ENCODE measurements at regions not wholly inside any gene's neighbourhood (a gene's known extent, or its start where the extent isn't known, plus 50 kb on each side); places are given as distances from the start of the nearest gene placed in this dataset.

DNA sequence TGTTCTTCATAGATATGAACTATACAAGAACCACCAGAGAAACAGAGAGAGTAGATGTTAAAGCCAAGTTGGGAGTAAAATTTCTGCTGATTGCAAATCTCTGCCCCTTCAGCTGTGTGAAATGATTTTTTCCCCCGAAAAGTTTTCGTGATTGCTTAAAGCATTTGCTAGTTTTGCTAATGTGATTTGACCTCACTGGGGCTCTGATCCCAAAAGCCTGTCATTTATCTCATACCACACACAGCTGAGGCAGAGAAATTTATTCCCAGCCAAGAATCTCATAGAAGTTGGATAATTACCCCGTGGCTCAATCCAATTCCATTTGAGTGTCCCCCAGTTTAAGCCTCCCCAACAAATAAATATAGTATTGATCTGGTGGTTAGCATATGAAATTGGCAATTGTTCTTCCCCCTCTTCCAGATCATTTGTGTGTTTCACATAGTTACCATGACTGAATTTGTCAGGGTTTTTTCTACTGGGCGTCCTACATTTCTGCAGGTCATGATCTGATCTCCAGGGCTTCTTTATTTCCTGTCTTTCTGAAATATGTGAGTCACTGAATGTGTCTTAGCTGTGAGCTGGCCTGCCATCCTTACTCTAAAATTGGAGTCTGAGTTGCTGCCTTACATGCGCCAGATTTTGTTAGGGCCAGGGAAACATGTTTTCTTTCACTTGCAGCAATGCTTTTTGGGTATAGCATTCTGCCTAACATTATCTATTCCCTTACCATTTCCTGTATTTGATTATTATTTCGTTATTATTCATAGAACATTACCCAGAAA lies 167.5 kb upstream of the FRMPD4 start:
- TF ChIP-seq POLR2A (IDR thresholded peaks at IDR 0.05; ENCODE audit: low read length), result no peak
- no peak for TF ChIP-seq GATA1 (IDR thresholded peaks at IDR 0.05; ENCODE audit: low read depth, low read length)
- no peak for DNase-seq

DNA sequence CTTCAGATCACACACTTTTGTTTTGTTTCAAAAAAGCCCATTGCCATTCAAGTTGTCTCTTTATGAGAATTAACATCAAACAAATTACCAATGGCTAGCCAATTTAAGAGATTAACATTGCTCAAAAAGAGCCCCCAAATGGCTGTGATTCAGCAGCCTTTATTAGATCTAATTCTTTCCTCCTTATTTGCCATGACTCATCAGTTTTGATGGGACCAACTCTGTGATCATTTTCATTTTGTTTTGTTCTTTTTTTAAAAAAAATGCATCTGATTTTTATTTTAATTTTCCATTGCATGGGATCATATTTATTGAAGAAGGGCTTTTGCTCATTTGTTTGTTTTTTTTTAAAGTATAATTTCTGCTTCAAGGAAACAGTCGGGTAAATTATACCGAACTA lies 161.6 kb upstream of the FRMPD4 start:
- DNase-seq, result no peak
- no peak for TF ChIP-seq POLR2A (IDR thresholded peaks at IDR 0.05; ENCODE audit: low read length)
- TF ChIP-seq GATA1 (IDR thresholded peaks at IDR 0.05; ENCODE audit: low read depth, low read length), result no peak

DNA sequence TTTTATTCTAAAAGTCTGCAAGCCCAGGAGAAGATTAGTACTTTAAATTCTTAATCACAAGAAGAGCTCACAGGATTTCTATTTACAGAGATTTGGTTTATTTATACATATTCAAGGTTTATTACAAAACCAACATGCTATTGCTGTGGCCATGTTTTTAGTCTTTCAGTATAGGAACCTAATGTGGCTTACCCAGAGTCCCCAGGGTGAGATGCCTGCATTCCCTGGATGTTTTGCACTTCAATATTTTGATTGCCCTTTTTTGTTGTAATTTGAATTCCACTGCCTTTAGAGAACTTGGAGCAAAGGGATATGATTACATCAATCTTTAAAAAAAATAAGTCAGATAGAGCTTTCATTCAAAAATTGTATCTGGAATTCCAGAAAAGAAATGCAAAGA lies 146.0 kb upstream of the FRMPD4 start:
- TF ChIP-seq GATA1 (IDR thresholded peaks at IDR 0.05; ENCODE audit: low read depth, low read length) (no peak), POLR2A (IDR thresholded peaks at IDR 0.05; ENCODE audit: low read length) (no peak)
- no peak for DNase-seq

DNA sequence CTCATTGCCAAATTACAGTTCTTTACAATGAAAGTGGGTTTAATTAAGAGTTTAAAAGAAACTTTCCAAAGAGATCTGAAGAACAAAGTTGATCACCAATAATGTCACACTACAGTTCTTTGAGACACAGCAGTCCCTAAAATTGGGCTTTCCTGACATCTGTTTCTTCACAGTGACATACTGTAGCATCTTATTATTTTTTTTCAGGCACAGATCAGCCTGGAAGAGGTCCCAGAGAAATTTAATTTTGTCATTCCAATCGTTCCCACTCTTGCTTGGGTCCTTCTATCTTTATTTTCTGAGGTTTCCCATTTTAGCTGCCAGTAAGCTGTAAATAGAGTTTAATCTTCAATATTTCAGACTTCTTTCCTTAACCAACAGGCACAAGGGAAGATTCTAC lies 143.1 kb upstream of the FRMPD4 start:
- no peak for DNase-seq
- TF ChIP-seq GATA1 (IDR thresholded peaks at IDR 0.05; ENCODE audit: low read depth, low read length) (no peak), POLR2A (IDR thresholded peaks at IDR 0.05; ENCODE audit: low read length) (no peak)

DNA sequence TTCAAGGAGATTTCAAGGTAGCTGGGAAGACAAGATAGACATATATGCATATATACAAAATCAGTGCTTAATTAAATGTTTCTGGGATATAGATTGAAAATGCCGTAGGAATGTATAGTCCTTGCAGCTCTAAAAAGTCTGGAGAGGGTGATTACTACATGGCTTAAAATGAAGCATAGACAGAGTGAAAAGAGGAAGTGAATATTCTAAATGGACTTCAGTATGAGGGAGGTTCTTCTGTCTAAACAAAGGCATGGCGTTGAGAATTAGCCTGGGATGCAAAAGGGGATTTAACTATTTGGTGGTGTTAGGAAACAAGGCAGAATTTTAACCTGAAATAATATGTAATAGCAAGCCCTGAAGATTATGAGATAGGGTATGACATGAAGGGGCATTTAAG lies 141.5 kb upstream of the FRMPD4 start:
- TF ChIP-seq GATA1 (IDR thresholded peaks at IDR 0.05; ENCODE audit: low read depth, low read length) (no peak), POLR2A (IDR thresholded peaks at IDR 0.05; ENCODE audit: low read length) (no peak)
- DNase-seq, result no peak

DNA sequence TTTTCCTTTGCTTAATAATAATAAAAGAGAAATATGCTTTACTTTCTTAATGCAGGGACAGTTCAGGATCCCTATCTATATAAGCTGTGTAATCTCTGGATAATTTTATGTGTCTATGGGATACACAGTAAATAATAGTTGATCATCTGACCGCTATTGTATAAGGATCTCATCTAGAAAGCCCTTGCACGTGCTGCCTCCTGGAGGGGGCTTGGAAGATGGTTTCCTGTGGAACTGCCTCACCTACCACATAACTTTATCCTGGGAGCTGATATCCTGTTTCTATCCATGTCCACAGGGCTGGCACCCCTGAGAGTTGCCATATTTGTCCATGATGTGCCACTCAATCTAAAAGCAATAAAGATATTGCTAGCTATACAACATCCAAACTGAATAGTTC lies 139.3 kb upstream of the FRMPD4 start:
- DNase-seq, result no peak
- TF ChIP-seq POLR2A (IDR thresholded peaks at IDR 0.05; ENCODE audit: low read length) (no peak), GATA1 (IDR thresholded peaks at IDR 0.05; ENCODE audit: low read depth, low read length) (no peak)

DNA sequence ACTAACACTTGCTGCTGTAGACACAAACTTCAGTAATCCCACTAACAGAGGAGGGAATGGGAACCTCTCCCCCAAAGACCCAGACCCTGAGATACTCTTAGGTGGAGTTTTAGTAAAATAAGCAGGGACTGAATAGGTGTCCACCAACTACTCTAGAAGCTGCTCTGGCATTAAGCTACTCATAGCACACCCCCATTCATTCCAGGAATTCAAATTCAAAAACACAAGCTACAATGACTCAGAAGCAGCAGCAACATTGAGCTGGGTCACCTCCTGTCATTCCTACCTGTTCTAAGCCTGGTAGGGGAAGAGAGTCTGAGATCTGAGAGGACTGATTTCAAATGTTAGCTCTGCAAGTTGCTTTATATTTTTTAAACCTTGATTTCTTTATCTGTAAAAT lies 135.4 kb upstream of the FRMPD4 start:
- TF ChIP-seq GATA1 (IDR thresholded peaks at IDR 0.05; ENCODE audit: low read depth, low read length), result no peak
- TF ChIP-seq POLR2A (IDR thresholded peaks at IDR 0.05; ENCODE audit: low read length), result no peak
- no peak for DNase-seq

DNA sequence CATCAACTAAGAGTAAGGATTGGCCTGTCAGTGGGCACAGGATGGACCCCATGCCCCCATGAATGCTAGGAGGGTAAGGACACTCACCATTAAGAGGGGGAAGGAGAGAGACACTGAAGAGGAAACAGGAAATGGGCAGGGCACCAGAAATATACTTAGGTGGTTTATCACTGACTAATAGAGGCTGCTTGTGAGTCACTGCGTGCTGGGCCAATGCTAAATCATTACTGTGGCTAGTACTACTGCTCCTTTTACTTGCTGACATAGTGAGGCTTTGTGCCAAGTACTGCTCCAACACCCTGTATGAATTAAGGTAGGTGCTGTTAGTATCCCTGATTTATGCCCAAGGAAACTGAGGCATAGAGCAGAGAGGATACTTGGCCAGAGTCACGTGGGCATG lies 130.4 kb upstream of the FRMPD4 start:
- no peak for DNase-seq
- TF ChIP-seq POLR2A (IDR thresholded peaks at IDR 0.05; ENCODE audit: low read length) (no peak), GATA1 (IDR thresholded peaks at IDR 0.05; ENCODE audit: low read depth, low read length) (no peak)

DNA sequence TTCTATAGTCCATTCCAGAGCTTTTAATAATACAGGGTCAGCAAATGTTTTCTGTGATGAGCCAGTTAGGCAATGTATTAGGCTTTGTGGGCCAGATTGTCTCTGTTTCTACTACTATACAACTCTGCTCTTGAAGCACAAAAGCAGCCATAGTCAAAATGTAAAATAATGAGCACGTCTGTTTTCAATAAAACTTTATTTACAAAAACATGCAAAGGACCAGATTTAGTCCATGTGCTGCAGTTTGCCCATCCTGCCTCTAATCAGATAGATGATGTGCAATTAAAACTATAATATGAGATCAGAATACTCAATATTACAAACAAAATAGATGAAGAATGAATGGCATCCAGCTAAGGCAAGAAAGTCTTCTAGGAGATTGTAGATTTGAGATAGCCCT lies 127.8 kb upstream of the FRMPD4 start:
- no peak for TF ChIP-seq POLR2A (IDR thresholded peaks at IDR 0.05; ENCODE audit: low read length)
- TF ChIP-seq GATA1 (IDR thresholded peaks at IDR 0.05; ENCODE audit: low read depth, low read length), result no peak
- no peak for DNase-seq

DNA sequence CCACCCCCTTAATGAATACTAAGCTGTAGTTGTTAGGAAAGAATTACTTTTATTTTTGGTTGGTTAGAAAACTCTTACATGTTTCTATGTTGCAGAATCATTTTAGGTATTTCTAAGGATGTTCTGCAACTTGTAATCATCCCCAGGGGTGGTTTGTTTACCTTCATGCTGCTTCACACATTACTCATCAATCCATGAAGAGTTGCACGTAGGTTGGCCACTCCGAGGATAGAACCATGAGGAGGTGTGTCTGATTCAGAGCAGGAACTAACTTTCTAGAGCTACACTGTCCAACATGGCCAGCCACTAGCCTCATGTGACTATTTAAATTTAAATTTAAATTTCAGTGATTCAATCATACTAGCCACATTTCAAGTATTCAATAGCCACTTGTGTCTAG lies 127.2 kb upstream of the FRMPD4 start:
- TF ChIP-seq POLR2A (IDR thresholded peaks at IDR 0.05; ENCODE audit: low read length) (no peak), GATA1 (IDR thresholded peaks at IDR 0.05; ENCODE audit: low read depth, low read length) (no peak)
- no peak for DNase-seq

DNA sequence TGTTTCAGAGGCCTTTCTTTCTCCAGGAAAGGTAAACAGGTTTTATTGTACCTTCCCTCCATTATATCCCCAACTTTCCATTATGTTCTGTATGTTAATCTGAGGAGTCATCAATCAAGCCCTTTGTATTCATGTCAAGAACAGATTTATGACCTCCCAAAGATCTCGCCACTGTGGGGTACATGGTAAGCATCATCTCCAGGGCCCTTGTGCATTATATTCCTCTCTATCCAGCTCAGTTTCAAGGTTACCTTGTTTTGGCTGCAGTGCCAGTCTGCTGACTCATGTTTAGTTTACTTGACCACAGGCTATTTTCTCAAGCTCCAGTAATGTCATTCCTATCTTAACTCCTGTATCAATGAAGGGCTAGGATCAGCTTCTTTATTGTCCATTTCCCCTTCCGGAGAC lies 125.1 kb upstream of the FRMPD4 start:
- TF ChIP-seq POLR2A (IDR thresholded peaks at IDR 0.05; ENCODE audit: low read length) (no peak), GATA1 (IDR thresholded peaks at IDR 0.05; ENCODE audit: low read depth, low read length) (no peak)
- DNase-seq, result no peak

DNA sequence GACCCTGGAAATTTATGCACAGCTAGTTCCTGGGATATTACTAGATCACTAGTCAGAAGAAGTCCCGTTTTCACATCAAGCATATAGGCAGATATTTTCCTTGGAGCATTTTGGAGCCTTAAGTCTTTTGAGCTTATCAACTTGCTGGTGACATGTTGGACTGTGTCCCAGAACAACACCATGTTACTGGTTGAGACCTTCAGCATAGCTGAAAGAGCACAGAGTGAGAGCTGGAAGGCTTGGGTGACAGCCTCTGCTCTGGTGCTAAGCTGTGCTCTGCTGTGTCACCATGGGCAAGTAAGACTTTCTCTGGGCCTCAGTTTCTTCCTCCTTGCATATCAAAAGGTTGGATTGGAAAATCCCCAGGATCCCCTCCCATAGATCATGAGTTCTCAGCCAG lies 116.6 kb upstream of the FRMPD4 start:
- no peak for TF ChIP-seq GATA1 (IDR thresholded peaks at IDR 0.05; ENCODE audit: low read depth, low read length)
- no peak for TF ChIP-seq POLR2A (IDR thresholded peaks at IDR 0.05; ENCODE audit: low read length)
- no peak for DNase-seq

DNA sequence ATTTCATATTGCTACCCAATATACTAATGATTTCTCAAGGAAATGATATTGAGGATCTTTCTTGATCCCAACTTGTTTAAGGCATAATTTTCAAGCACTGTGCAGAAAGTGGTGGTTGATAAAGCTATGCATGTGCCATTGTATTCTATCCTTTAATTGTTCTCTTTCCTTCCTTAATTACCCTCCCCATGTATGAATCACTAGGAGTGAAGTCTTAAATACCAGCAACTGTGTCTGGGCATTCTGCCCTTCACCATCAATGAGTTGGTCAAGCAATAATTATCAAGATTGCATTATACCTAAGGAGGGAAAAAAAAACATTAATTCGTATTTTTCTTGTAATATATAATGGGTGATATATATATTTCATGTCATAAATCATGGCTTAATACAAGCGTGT lies 111.8 kb upstream of the FRMPD4 start:
- no peak for DNase-seq
- TF ChIP-seq POLR2A (IDR thresholded peaks at IDR 0.05; ENCODE audit: low read length) (no peak), GATA1 (IDR thresholded peaks at IDR 0.05; ENCODE audit: low read depth, low read length) (no peak)

DNA sequence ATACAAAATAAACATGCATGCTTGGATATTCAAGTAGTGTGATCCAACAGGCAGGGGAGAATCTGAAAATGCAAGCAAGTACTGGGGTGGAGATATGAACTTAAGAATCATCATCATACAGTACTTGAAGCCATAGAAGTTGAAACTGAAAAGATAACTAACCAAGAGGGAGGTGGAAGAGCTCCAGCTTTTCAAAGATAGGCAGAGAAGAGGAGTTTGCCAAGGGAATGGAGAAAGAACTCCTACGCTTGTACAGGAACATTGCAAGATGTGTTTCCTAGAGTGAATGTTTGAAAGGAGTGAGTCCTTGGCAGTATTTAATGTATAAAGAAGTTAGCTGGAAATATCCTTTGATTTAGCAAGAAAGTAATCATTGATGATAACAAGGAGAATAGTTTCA lies 106.2 kb upstream of the FRMPD4 start:
- no peak for DNase-seq
- TF ChIP-seq GATA1 (IDR thresholded peaks at IDR 0.05; ENCODE audit: low read depth, low read length), result no peak

DNA sequence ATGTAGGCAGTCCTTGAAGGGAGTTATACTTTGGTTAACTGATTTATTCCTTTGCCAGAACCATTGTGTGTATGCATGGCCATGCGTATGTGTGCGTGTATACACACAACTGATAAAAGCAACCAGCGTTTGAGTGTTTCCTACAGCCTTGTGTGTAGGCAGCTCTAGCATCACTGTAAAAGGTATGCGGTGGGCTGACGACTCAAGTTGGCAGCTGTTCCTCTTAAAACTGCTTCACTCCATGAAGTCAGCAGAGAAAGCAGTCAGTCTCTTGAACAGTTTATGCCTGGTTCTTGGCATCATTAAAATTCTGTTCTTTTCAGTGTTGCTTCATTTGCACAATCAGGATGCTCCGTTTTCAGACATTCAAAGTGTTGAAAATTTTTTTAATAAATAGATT lies 103.5 kb upstream of the FRMPD4 start:
- no peak for DNase-seq
- TF ChIP-seq GATA1 (IDR thresholded peaks at IDR 0.05; ENCODE audit: low read depth, low read length) (no peak), POLR2A (IDR thresholded peaks at IDR 0.05; ENCODE audit: low read length) (no peak)

DNA sequence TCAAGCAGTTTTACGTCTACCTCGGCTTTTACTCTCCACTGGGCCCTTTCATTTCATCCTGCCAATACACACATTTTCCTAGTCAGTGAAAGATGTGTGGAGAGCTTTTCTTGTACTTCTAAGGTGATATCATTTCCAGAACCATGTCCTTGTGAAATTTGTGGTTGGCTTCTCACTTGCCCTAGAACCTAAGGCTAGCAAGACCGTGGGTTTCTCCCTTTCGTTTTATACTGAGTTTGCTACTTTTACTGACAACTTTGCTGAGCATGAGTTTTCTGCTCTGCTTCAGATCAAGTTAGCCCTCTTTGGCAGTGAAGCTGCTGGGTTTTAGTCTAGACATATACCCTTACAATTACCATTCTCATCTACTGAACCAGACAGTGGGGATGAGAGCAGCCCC lies 95.7 kb upstream of the FRMPD4 start:
- no peak for DNase-seq
- no peak for TF ChIP-seq GATA1 (IDR thresholded peaks at IDR 0.05; ENCODE audit: low read depth, low read length)
- TF ChIP-seq POLR2A (IDR thresholded peaks at IDR 0.05; ENCODE audit: low read length), result no peak

Measured in erythroblast (primary cell).